ENCODE measurements at regions not wholly inside any gene's neighbourhood (a gene's known extent, or its start where the extent isn't known, plus 50 kb on each side); places are given as distances from the start of the nearest gene placed in this dataset.

GRCh38 chr12:30437616-30438015 is 258.1 kb downstream of the IPO8 start:
- no peak for DNase-seq (ENCODE audit: low read depth, low spot score)

GRCh38 chr12:30437044-30437443 is 258.6 kb downstream of the IPO8 start:
- DNase-seq (ENCODE audit: low read depth, low spot score): no peak

- DNase-seq (ENCODE audit: low read depth, low spot score): no peak
These were observed 267.6 kb downstream of the IPO8 start for GRCh38 chr12:30428098-30428497.

GRCh38 chr12:30427555-30427954 is 268.1 kb downstream of the IPO8 start:
- no peak for DNase-seq (ENCODE audit: low read depth, low spot score)

- no peak for DNase-seq (ENCODE audit: low read depth, low spot score)
These were observed 270.2 kb downstream of the IPO8 start for GRCh38 chr12:30425445-30425844.

GRCh38 chr12:30423330-30423729 is 272.3 kb downstream of the IPO8 start:
- DNase-seq (ENCODE audit: low read depth, low spot score): no peak

- no peak for DNase-seq (ENCODE audit: low read depth, low spot score)
These were observed 272.8 kb downstream of the IPO8 start for GRCh38 chr12:30422844-30423243.

- no peak for DNase-seq (ENCODE audit: low read depth, low spot score)
These were observed 275.1 kb downstream of the IPO8 start for GRCh38 chr12:30420561-30420960.

- DNase-seq (ENCODE audit: low read depth, low spot score): no peak
These were observed 277.9 kb downstream of the IPO8 start for GRCh38 chr12:30417697-30418231.

GRCh38 chr12:30416631-30417030 is 279.0 kb downstream of the IPO8 start:
- DNase-seq (ENCODE audit: low read depth, low spot score): no peak

- DNase-seq (ENCODE audit: low read depth, low spot score): no peak
These were observed 279.9 kb downstream of the IPO8 start for GRCh38 chr12:30415777-30416176.

- no peak for DNase-seq (ENCODE audit: low read depth, low spot score)
These were observed 281.2 kb downstream of the IPO8 start for GRCh38 chr12:30414507-30414906.

- no peak for DNase-seq (ENCODE audit: low read depth, low spot score)
These were observed 295.3 kb downstream of the IPO8 start for GRCh38 chr12:30400349-30400748.

- DNase-seq (ENCODE audit: low read depth, low spot score): no peak
These were observed 295.8 kb downstream of the IPO8 start for GRCh38 chr12:30399859-30400258.

GRCh38 chr12:30396576-30396975 is 299.1 kb downstream of the IPO8 start:
- DNase-seq (ENCODE audit: low read depth, low spot score): no peak

- DNase-seq (ENCODE audit: low read depth, low spot score): no peak
These were observed 300.5 kb downstream of the IPO8 start for GRCh38 chr12:30395190-30395589.

GRCh38 chr12:30391766-30392366 is 303.8 kb downstream of the IPO8 start:
- no peak for DNase-seq (ENCODE audit: low read depth, low spot score)

- DNase-seq (ENCODE audit: low read depth, low spot score): no peak
These were observed 310.0 kb downstream of the IPO8 start for GRCh38 chr12:30385706-30386105.

GRCh38 chr12:30384976-30385375 is 310.7 kb downstream of the IPO8 start:
- no peak for DNase-seq (ENCODE audit: low read depth, low spot score)

- DNase-seq (ENCODE audit: low read depth, low spot score): no peak
These were observed 317.4 kb downstream of the IPO8 start for GRCh38 chr12:30378307-30378706.

GRCh38 chr12:30364822-30365221 is 330.8 kb downstream of the IPO8 start:
- DNase-seq (ENCODE audit: low read depth, low spot score): no peak

- no peak for DNase-seq (ENCODE audit: low read depth, low spot score)
These were observed 334.5 kb downstream of the IPO8 start for GRCh38 chr12:30361145-30361544.

GRCh38 chr12:30358671-30359070 is 337.0 kb downstream of the IPO8 start:
- DNase-seq (ENCODE audit: low read depth, low spot score): no peak

Measured in ELF-1 (cell line).